Breast epithelium (tissue), 3 donors: ENCODE measurements at regions not wholly inside any gene's neighbourhood (a gene's known extent, or its start where the extent isn't known, plus 50 kb on each side); places are given as distances from the start of the nearest gene placed in this dataset.
"Not testable (repeated sequence)": the region's sequence is repeated elsewhere in the genome, so short reads cannot be mapped to it uniquely, and the experiment has no call there.

Experiments
- POLR2A ChIP-seq: fragments of 450-650 bp; IDR thresholded peaks from one replicate; pipeline ENCODE4 v1.6.1; 2016; ENCODE audit warnings: antibody characterized with exemption, mild to moderate bottlenecking, moderate library complexity
- TF ChIP-seq, protein P1 (sequence below), 3 donors: fragments of 450-650 bp; IDR thresholded peaks; one replicate each; pipeline ENCODE4 v1.5.1; 2016 to 2017; ENCODE audit warnings: antibody characterized with exemption in 3 of 3, mild to moderate bottlenecking in 3 of 3, moderate library complexity in 3 of 3

DNA sequence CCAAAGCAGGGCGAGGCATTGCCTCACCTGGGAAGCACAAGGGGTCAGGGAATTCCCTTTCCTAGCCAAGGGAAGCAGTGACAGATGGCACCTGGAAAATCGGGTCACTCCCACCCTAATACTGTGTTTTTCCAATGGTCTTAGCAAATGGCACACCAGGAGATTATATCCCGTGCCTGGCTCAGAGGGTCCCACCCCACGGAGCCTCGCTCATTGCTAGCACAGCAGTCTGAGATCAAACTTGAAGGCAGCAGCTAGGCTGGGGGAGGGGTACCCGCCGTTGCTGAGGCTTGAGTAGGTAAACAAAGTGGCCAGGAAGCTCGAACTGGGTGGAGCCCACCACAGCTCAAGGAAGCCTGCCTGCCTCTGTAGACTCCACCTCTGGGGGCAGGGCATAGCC lies 664.6 kb downstream of the NUP35 start:
- TF ChIP-seq, protein P1, sequence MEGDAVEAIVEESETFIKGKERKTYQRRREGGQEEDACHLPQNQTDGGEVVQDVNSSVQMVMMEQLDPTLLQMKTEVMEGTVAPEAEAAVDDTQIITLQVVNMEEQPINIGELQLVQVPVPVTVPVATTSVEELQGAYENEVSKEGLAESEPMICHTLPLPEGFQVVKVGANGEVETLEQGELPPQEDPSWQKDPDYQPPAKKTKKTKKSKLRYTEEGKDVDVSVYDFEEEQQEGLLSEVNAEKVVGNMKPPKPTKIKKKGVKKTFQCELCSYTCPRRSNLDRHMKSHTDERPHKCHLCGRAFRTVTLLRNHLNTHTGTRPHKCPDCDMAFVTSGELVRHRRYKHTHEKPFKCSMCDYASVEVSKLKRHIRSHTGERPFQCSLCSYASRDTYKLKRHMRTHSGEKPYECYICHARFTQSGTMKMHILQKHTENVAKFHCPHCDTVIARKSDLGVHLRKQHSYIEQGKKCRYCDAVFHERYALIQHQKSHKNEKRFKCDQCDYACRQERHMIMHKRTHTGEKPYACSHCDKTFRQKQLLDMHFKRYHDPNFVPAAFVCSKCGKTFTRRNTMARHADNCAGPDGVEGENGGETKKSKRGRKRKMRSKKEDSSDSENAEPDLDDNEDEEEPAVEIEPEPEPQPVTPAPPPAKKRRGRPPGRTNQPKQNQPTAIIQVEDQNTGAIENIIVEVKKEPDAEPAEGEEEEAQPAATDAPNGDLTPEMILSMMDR (IDR thresholded peaks at IDR 0.05) = not testable (repeated sequence)
- not testable (repeated sequence) for TF ChIP-seq POLR2A
